ENCODE measurements at regions not wholly inside any gene's neighbourhood (a gene's known extent, or its start where the extent isn't known, plus 50 kb on each side); places are given as distances from the start of the nearest gene placed in this dataset.

GRCh38 chr2:217478831-217479455 lies 523.9 kb downstream of the TNS1 start:
- no peaks in the 10 kb centered on the region for H4K20me1 ChIP-seq (ENCODE audit: insufficient read depth, low read length)
- no peaks in the 10 kb centered on the region for H3K79me2 ChIP-seq (ENCODE audit: insufficient read depth, low read length)
- H3K9me3 ChIP-seq (ENCODE audit: low read length) = no peaks in the 10 kb centered on the region
- no peak overlapping the region for H3K9ac ChIP-seq (ENCODE audit: insufficient read depth, low read depth, low read length)
- H3K36me3 ChIP-seq (replicated peaks in 1 of 2; ENCODE audit: control insufficient read depth in 1 of 2, insufficient read depth in 2 of 2, low read length in 2 of 2) = no peaks in the 10 kb centered on the region
- no peaks in the 10 kb centered on the region for H3K4me1 ChIP-seq (ENCODE audit: insufficient read depth, low read length)
- ATAC-seq = no peak
- 23% methylated on average over 9 of the region's 9 CpGs for WGBS (ENCODE audit: low lambda C conversion rate)
- FAIRE-seq = no peak
- BruUV-seq (replicated peaks) = no TSS peak
- TF ChIP-seq NFATC3 (CRISPR knock-in tag; IDR thresholded peaks at IDR 0.05) (no peak), SUZ12 (IDR thresholded peaks at IDR 0.05; ENCODE audit: low read depth, low read length) (no peak), ZNF652 (CRISPR knock-in tag; IDR thresholded peaks at IDR 0.05; ENCODE audit: borderline replicate concordance, low read depth) (no peak), ARNT (IDR thresholded peaks at IDR 0.05) (no peak), ZNF337 (CRISPR knock-in tag; IDR thresholded peaks at IDR 0.05; ENCODE audit: borderline replicate concordance, low read depth) (no peak), ZNF841 (CRISPR knock-in tag; IDR thresholded peaks at IDR 0.05; ENCODE audit: borderline replicate concordance) (no peak), LBX2 (CRISPR knock-in tag; IDR thresholded peaks at IDR 0.05; ENCODE audit: borderline replicate concordance) (no peak), ZNF264 (CRISPR knock-in tag; IDR thresholded peaks at IDR 0.05) (no peak), ZNF792 (CRISPR knock-in tag; IDR thresholded peaks at IDR 0.05) (no peak), POLR2A (IDR thresholded peaks at IDR 0.05; ENCODE audit: insufficient read depth in 1 of 2, low read depth in 2 of 2, low read length in 2 of 2) (no peak), TP53 (CRISPR knock-in tag; conservative IDR thresholded peaks at IDR 0.05) (no peak), HNRNPL (IDR thresholded peaks at IDR 0.05; ENCODE audit: low read depth, low read length) (no peak), ZNF7 (CRISPR knock-in tag; IDR thresholded peaks at IDR 0.05) (no peak)
- TF ChIP-seq, protein P1, sequence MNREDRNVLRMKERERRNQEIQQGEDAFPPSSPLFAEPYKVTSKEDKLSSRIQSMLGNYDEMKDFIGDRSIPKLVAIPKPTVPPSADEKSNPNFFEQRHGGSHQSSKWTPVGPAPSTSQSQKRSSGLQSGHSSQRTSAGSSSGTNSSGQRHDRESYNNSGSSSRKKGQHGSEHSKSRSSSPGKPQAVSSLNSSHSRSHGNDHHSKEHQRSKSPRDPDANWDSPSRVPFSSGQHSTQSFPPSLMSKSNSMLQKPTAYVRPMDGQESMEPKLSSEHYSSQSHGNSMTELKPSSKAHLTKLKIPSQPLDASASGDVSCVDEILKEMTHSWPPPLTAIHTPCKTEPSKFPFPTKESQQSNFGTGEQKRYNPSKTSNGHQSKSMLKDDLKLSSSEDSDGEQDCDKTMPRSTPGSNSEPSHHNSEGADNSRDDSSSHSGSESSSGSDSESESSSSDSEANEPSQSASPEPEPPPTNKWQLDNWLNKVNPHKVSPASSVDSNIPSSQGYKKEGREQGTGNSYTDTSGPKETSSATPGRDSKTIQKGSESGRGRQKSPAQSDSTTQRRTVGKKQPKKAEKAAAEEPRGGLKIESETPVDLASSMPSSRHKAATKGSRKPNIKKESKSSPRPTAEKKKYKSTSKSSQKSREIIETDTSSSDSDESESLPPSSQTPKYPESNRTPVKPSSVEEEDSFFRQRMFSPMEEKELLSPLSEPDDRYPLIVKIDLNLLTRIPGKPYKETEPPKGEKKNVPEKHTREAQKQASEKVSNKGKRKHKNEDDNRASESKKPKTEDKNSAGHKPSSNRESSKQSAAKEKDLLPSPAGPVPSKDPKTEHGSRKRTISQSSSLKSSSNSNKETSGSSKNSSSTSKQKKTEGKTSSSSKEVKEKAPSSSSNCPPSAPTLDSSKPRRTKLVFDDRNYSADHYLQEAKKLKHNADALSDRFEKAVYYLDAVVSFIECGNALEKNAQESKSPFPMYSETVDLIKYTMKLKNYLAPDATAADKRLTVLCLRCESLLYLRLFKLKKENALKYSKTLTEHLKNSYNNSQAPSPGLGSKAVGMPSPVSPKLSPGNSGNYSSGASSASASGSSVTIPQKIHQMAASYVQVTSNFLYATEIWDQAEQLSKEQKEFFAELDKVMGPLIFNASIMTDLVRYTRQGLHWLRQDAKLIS (CRISPR knock-in tag; IDR thresholded peaks at IDR 0.05) = no peak
- TF ChIP-seq, protein P2, sequence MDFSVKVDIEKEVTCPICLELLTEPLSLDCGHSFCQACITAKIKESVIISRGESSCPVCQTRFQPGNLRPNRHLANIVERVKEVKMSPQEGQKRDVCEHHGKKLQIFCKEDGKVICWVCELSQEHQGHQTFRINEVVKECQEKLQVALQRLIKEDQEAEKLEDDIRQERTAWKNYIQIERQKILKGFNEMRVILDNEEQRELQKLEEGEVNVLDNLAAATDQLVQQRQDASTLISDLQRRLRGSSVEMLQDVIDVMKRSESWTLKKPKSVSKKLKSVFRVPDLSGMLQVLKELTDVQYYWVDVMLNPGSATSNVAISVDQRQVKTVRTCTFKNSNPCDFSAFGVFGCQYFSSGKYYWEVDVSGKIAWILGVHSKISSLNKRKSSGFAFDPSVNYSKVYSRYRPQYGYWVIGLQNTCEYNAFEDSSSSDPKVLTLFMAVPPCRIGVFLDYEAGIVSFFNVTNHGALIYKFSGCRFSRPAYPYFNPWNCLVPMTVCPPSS (IDR thresholded peaks at IDR 0.05) = no peak
- TF ChIP-seq, protein P3, sequence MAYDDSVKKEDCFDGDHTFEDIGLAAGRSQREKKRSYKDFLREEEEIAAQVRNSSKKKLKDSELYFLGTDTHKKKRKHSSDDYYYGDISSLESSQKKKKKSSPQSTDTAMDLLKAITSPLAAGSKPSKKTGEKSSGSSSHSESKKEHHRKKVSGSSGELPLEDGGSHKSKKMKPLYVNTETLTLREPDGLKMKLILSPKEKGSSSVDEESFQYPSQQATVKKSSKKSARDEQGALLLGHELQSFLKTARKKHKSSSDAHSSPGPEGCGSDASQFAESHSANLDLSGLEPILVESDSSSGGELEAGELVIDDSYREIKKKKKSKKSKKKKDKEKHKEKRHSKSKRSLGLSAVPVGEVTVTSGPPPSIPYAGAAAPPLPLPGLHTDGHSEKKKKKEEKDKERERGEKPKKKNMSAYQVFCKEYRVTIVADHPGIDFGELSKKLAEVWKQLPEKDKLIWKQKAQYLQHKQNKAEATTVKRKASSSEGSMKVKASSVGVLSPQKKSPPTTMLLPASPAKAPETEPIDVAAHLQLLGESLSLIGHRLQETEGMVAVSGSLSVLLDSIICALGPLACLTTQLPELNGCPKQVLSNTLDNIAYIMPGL (CRISPR knock-in tag; IDR thresholded peaks at IDR 0.05; ENCODE audit: borderline replicate concordance in 1 of 2, low read depth in 1 of 2) = no peak
- in situ Hi-C loops (cut with HindIII; ENCODE audit: extremely low pct_ligation_motif_present, low pct_unique_long_range_greater_than_20kb) (no loop called here), intact Hi-C loops (cut with micrococcal nuclease; ENCODE audit: unreplicated experiment) (no loop called here)
- no peak overlapping the region for H3K4me2 ChIP-seq (ENCODE audit: low read depth, low read length)
- H3K27me3 ChIP-seq (ENCODE audit: control insufficient read depth in 1 of 2, insufficient read depth in 2 of 2, low read length in 2 of 2) = no peaks in the 10 kb centered on the region
- no peak overlapping the region for H3K4me3 ChIP-seq (replicated peaks in 1 of 3; ENCODE audit: insufficient read depth in 1 of 3, low read depth in 2 of 3, low read length in 3 of 3)
- ChIA-PET POLR2A (no interaction called here), CTCF (ENCODE audit: low intra/inter-chr PET ratio, low total read pairs) (no interaction called here)
- H2AFZ ChIP-seq (ENCODE audit: low read length) = no peak overlapping the region
- no peak for DNase-seq (ENCODE audit: low spot score)
- no peak overlapping the region for H3K27ac ChIP-seq (ENCODE audit: extremely low read length, insufficient read depth, low read length)
